DMS114 treated with DMSO at 0.1 percent for 48 hours (cell line): ENCODE measurements at regions not wholly inside any gene's neighbourhood (a gene's known extent, or its start where the extent isn't known, plus 50 kb on each side); places are given as distances from the start of the nearest gene placed in this dataset.
A peak's percentile ranks its signal among the peaks of the same experiment; 100 is the strongest.
"Not testable (repeated sequence)": the region's sequence is repeated elsewhere in the genome, so short reads cannot be mapped to it uniquely, and the experiment has no call there.

Experiments
- DNase-seq: peaks from one replicate; lab custom pipeline; 2025; ENCODE audit not compliant: unreplicated experiment; lab: John Stamatoyannopoulos, UW

- DNase-seq = no peak
Measured at GRCh38 chr4:53959343-53960120, 104.9 kb downstream of the CHIC2 start.

- DNase-seq = no peak
Measured at GRCh38 chr4:53956454-53956853, 108.0 kb downstream of the CHIC2 start.

- no peak for DNase-seq
Measured at GRCh38 chr4:53956053-53956452, 108.4 kb downstream of the CHIC2 start.

- no peak for DNase-seq
Measured at GRCh38 chr4:53951414-53951813, 113.0 kb downstream of the CHIC2 start.

- no peak for DNase-seq
Measured at GRCh38 chr4:53943345-53944085, 120.9 kb downstream of the CHIC2 start.

GRCh38 chr4:53942712-53943111 lies 121.7 kb downstream of the CHIC2 start:
- no peak for DNase-seq

- no peak for DNase-seq
Measured at GRCh38 chr4:53941331-53941730, 123.1 kb downstream of the CHIC2 start.

GRCh38 chr4:53939892-53940291 lies 124.5 kb downstream of the CHIC2 start:
- DNase-seq = not testable (repeated sequence)

- no peak for DNase-seq
Measured at GRCh38 chr4:53937918-53938317, 126.5 kb downstream of the CHIC2 start.

GRCh38 chr4:53937327-53937726 lies 127.1 kb downstream of the CHIC2 start:
- DNase-seq = no peak

GRCh38 chr4:53935780-53936179 lies 128.6 kb downstream of the CHIC2 start:
- no peak for DNase-seq

GRCh38 chr4:53932796-53933610 lies 131.4 kb downstream of the CHIC2 start:
- DNase-seq = no peak

GRCh38 chr4:53931461-53931961 lies 132.9 kb downstream of the CHIC2 start:
- no peak for DNase-seq

GRCh38 chr4:53929955-53930798 lies 134.2 kb downstream of the CHIC2 start:
- peak; percentile 69 for DNase-seq

- DNase-seq = no peak
Measured at GRCh38 chr4:53929311-53929710, 135.1 kb downstream of the CHIC2 start.

- no peak for DNase-seq
Measured at GRCh38 chr4:53928825-53929224, 135.6 kb downstream of the CHIC2 start.

GRCh38 chr4:53925050-53925605 lies 139.3 kb downstream of the CHIC2 start:
- DNase-seq = no peak

GRCh38 chr4:53924333-53925049 lies 139.9 kb downstream of the CHIC2 start:
- no peak for DNase-seq

GRCh38 chr4:53923921-53924320 lies 140.5 kb downstream of the CHIC2 start:
- DNase-seq = no peak

- no peak for DNase-seq
Measured at GRCh38 chr4:53921856-53922255, 142.5 kb downstream of the CHIC2 start.
